ENCODE measurements at regions not wholly inside any gene's neighbourhood (a gene's known extent, or its start where the extent isn't known, plus 50 kb on each side); places are given as distances from the start of the nearest gene placed in this dataset.

- Mint-ChIP-seq H3K36me3 (no peaks in the 10 kb centered on the region), H3K9me3 (0 out of 2 replicates have a peak, but pooled peaks cover under 1% of the 10 kb centered on the region), H3K27me3 (ENCODE audit: low read depth) (no peaks in the 10 kb centered on the region), H3K4me3 (no peak overlapping the region), H3K4me1 (no peaks in the 10 kb centered on the region; the same call in 1 of the 2 replicates), H3K27ac (no peak overlapping the region)
- ATAC-seq, result no peak
- TF ChIP-seq ESRRA (CRISPR knock-in tag; IDR thresholded peaks at IDR 0.05; ENCODE audit: borderline replicate concordance) (no peak), TEAD4 (CRISPR knock-in tag; IDR thresholded peaks at IDR 0.05) (no peak), ETV6 (CRISPR knock-in tag; IDR thresholded peaks at IDR 0.05) (no peak), ATF6 (CRISPR knock-in tag; IDR thresholded peaks at IDR 0.05) (no peak), ATF1 (CRISPR knock-in tag; IDR thresholded peaks at IDR 0.05) (no peak), OVOL2 (CRISPR knock-in tag; IDR thresholded peaks at IDR 0.05; ENCODE audit: borderline replicate concordance) (no peak), JAZF1 (CRISPR knock-in tag; IDR thresholded peaks at IDR 0.05) (no peak)
- CTCF ChIA-PET, result no interaction called here
- POLR2A ChIA-PET, result no interaction called here
- DNase-seq (ENCODE audit: low spot score), result no peak
These were observed 462.7 kb downstream of the ADGRL2 start for GRCh38 chr1:82263396-82263795.

GRCh38 chr1:82260666-82261065 is 459.9 kb downstream of the ADGRL2 start:
- no peak for ATAC-seq
- no peaks in the 10 kb centered on the region for H3K36me3 Mint-ChIP-seq
- H3K4me1 Mint-ChIP-seq, result no peaks in the 10 kb centered on the region; the same call in 1 of the 2 replicates
- DNase-seq (ENCODE audit: low spot score), result no peak
- ChIA-PET POLR2A (no interaction called here), CTCF (interaction anchor here (0.5 kb wide), 1 partner anchor 119 kb away, joined by 4 read pairs; no protein-coding TSS in a partner anchor)
- H3K27ac Mint-ChIP-seq, result no peak overlapping the region
- no peaks in the 10 kb centered on the region for H3K27me3 Mint-ChIP-seq (ENCODE audit: low read depth)
- no peak overlapping the region for H3K4me3 Mint-ChIP-seq
- 0 out of 2 replicates have a peak, but pooled peaks cover 3% of the 10 kb centered on the region for H3K9me3 Mint-ChIP-seq
- TF ChIP-seq ZNF281 (CRISPR knock-in tag; IDR thresholded peaks at IDR 0.05), result no peak
- no peak for TF ChIP-seq ZNF532 (CRISPR knock-in tag; IDR thresholded peaks at IDR 0.05; ENCODE audit: borderline replicate concordance)
- no peak for TF ChIP-seq NFYB (CRISPR knock-in tag; conservative IDR thresholded peaks at IDR 0.05; ENCODE audit: low read depth)
- no peak for TF ChIP-seq PREB (CRISPR knock-in tag; IDR thresholded peaks at IDR 0.05; ENCODE audit: borderline replicate concordance)
- TF ChIP-seq USF1 (CRISPR knock-in tag; IDR thresholded peaks at IDR 0.05), result no peak
- no peak for TF ChIP-seq FOXJ3 (CRISPR knock-in tag; IDR thresholded peaks at IDR 0.05; ENCODE audit: borderline replicate concordance)
- TF ChIP-seq ZBTB21 (CRISPR knock-in tag; IDR thresholded peaks at IDR 0.05; ENCODE audit: borderline replicate concordance), result no peak
- TF ChIP-seq CTCF (IDR thresholded peaks at IDR 0.05), result no peak
- TF ChIP-seq GABPB1 (CRISPR knock-in tag; IDR thresholded peaks at IDR 0.05), result no peak
- TF ChIP-seq ETV6 (CRISPR knock-in tag; IDR thresholded peaks at IDR 0.05), result no peak
- no peak for TF ChIP-seq RELA (CRISPR knock-in tag; IDR thresholded peaks at IDR 0.05; ENCODE audit: borderline replicate concordance)
- no peak for TF ChIP-seq E2F1 (CRISPR knock-in tag; IDR thresholded peaks at IDR 0.05)
- TF ChIP-seq HMGXB4 (CRISPR knock-in tag; IDR thresholded peaks at IDR 0.05), result no peak
